ENCODE measurements at regions not wholly inside any gene's neighbourhood (a gene's known extent, or its start where the extent isn't known, plus 50 kb on each side); places are given as distances from the start of the nearest gene placed in this dataset.
"Not testable (repeated sequence)": the region's sequence is repeated elsewhere in the genome, so short reads cannot be mapped to it uniquely, and the experiment has no call there.

- not testable (repeated sequence) for TF ChIP-seq SP1 (IDR thresholded peaks at IDR 0.05; ENCODE audit: low read depth); CTCF (IDR thresholded peaks at IDR 0.05 in 2 of 3, conservative IDR thresholded peaks at IDR 0.05 in 1 of 3; ENCODE audit: borderline replicate concordance in 1 of 3, insufficient read depth in 1 of 3, low read depth in 2 of 3, low read length in 2 of 3); POLR2A (IDR thresholded peaks at IDR 0.05; ENCODE audit: borderline replicate concordance, extremely low read depth, insufficient read depth, insufficient read length); ZNF274 (IDR thresholded peaks at IDR 0.05; ENCODE audit: low read depth, low read length); YY1 (IDR thresholded peaks at IDR 0.05; ENCODE audit: extremely low read depth, insufficient replicate concordance, low read depth, low read length)
These were observed 56.3 kb upstream of the ARL17B start for GRCh38 chr17:46417907-46418306.

Measured in HCT116 (cell line).